VCaP (cell line): ENCODE measurements at regions not wholly inside any gene's neighbourhood (a gene's known extent, or its start where the extent isn't known, plus 50 kb on each side); places are given as distances from the start of the nearest gene placed in this dataset.

Source experiments
- H3K27ac ChIP-seq: fragments of 450-650 bp; 2 replicates; pipeline ENCODE4 v1.5.1; 2017
- CTCF ChIP-seq: fragments of 450-650 bp; conservative IDR thresholded peaks from 2 replicates; pipeline ENCODE4 v1.5.1; 2017; ENCODE audit warnings: mild to moderate bottlenecking, moderate library complexity

- H3K27ac ChIP-seq: no peak overlapping the region
- no peak for TF ChIP-seq CTCF
Observed at GRCh38 chr16:65522412-65522811, 400.5 kb upstream of the CDH11 start.

- H3K27ac ChIP-seq: no peak overlapping the region
- no peak for TF ChIP-seq CTCF
Observed at GRCh38 chr16:65521633-65522328, 399.9 kb upstream of the CDH11 start.

GRCh38 chr16:65519402-65519801 is 397.5 kb upstream of the CDH11 start:
- TF ChIP-seq CTCF: no peak
- no peak overlapping the region for H3K27ac ChIP-seq

- TF ChIP-seq CTCF: no peak
- H3K27ac ChIP-seq: no peak overlapping the region
Observed at GRCh38 chr16:65515193-65515592, 393.3 kb upstream of the CDH11 start.

DNA sequence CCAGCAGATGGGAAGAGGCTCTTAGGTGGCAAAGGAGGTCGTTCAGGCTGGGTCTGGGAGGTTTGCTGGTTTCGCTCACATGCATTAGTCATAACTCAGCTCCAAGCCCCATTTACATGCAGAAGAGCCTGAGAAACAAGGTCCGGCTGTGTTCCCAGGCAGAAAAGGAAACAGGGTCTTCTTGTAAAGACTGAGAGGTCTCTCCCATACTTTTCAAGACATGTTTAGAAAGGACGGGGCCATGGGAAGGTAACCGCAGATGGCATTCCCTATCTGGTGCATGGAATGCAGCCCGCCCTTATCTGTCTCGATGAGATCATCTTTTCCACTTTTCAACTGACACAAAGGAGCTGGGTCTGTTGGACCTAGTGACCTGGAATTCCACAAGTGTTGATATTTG is 389.0 kb upstream of the CDH11 start:
- no peak for TF ChIP-seq CTCF
- H3K27ac ChIP-seq: no peak overlapping the region

- no peak overlapping the region for H3K27ac ChIP-seq
- TF ChIP-seq CTCF: no peak
Observed at GRCh38 chr16:65510241-65510640, 388.4 kb upstream of the CDH11 start.

DNA sequence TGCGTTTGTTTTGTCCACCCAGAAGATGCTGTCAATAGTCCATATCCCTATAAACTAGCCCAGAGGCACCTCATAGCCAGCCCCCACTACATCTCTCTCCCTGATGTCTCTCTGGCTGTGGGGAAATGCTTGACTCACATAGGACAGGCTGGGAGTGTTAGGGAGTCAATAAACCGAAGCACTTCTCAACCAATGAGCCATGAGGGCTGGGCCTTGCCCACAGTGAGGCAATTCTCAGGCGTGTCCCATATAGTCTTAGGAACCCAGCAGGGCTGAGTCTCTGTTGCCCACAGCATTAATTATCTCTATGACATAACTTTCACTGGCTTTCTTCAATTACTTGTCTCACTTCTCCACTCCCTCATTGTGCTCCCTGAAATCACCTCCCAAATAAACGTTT is 387.3 kb upstream of the CDH11 start:
- TF ChIP-seq CTCF: no peak
- H3K27ac ChIP-seq: no peak overlapping the region
